GM19351 (cell line): ENCODE measurements at regions not wholly inside any gene's neighbourhood (a gene's known extent, or its start where the extent isn't known, plus 50 kb on each side); places are given as distances from the start of the nearest gene placed in this dataset.
"Not testable (repeated sequence)": the region's sequence is repeated elsewhere in the genome, so short reads cannot be mapped to it uniquely, and the experiment has no call there.

Experiments used
- ATAC-seq: cut with Tn5 transposase; IDR thresholded peaks from one replicate; pipeline ENCODE4 v1.9.1; 2021; ENCODE audit warnings: mild to moderate bottlenecking, moderate library complexity; ENCODE audit not compliant: unreplicated experiment

DNA sequence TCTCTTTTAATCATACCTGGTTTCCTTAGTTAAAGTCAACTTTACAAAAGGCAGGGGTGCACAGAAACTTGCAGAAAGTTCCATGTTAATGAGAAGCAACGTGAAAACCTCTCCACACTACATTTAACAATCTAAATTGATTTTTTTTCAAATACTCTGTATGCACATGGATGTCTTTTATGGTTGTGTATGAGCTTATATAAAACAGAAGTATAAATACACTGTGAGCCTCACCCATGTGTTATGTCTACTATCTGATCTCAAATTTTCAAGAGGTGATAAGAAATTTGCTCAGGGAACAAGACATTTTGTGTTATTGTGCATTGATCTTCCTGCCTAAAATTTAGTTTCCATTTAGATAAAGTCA lies 617.6 kb downstream of the ADCYAP1 start:
- ATAC-seq = no peak

DNA sequence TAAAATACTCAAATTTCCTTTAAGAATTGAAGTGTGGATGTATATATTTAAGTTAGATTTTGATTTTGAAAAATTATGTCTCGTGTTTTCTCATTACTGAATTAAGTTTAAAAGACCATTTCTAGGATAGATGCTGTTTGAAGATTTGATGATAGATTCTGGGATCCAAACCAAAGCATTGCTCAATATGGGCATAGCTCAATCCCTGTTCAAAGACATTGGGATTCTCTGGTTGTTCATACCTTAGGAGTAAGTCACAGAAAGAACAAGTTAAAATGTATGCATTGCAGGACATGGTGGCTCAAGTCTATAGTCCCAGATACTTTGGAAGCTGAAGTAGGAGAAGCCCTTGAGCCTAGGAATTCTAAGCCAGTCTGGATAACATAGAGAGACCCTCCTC lies 622.3 kb downstream of the ADCYAP1 start:
- ATAC-seq = no peak

DNA sequence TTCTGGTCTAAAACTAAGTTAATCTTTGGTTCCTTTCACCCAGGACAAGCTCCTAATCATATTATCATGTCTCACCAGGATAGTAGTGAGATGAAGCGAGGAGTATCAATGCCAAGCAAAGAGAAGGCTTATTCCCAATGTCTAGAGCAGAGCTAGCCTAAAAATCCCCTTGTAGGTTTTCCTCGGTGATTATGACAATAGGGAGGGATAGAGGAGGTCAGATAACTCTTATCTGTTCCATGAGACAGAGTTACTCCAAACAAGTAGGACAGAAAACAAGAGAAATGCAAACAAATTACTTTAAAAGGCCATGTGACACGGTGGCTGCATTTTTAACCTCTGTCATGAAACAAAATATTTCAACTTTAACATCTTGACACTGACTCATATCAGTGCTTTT lies 623.1 kb downstream of the ADCYAP1 start:
- no peak for ATAC-seq

DNA sequence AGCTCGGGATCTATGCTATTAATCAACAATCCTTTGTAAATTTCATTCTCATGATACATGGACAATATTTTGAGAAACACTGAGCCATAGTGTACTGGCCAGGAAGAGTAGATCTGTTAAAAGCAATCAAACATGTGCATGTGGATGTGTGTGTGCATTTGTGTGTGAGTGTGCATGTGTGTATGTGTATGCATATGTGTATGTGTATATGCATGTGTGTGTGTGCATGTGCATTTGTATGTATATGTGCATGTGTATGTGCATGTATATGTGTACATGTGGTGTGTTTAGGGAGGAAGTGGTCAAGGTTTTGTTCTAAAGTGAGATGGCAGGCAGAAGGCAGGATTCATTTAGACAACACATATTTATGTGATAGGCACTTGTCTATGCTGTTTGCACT lies 623.8 kb downstream of the ADCYAP1 start:
- ATAC-seq = no peak

DNA sequence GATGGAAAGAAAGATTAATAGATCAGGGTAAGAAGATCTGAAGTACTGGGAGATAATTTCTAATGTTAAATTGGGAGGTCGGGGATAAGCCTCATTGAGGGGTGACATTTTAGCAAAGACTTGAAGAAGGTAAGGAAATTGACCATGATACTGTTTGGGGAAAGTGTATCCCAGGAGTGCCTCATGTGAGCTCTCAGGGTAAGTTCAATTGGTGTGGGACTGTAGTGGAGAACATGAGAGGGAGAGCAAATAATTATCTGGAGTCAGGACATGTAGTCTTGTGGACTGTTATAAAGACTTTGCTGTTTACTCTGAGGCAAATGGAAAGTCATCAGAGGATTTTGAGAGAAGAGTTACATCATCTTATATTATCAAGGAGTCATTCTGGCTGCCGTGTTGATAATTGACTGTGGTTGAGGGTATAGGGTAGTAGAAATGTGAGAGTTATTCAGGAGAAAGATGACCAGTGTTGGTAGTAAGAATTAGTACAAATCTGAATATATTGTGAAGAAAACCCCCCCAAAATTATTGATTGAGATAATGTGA lies 624.4 kb downstream of the ADCYAP1 start:
- ATAC-seq = no peak

DNA sequence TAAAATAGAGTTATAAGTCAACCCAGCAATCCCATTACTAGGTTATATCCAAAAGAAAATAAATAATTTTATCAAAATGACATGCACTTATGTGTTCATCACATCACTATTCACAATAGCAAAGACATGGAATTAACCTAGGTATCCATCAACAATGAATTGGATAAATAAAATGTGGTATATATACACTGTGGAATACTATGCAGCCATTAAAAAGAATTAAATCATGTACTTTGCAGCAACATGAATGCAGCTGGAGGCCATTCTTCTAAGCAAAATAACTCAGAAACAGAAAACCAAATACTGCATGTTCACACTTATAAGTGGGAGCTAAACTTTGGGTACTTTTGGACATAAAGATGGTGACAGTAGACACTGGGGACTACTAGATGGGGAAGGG lies 626.0 kb downstream of the ADCYAP1 start:
- no peak for ATAC-seq

DNA sequence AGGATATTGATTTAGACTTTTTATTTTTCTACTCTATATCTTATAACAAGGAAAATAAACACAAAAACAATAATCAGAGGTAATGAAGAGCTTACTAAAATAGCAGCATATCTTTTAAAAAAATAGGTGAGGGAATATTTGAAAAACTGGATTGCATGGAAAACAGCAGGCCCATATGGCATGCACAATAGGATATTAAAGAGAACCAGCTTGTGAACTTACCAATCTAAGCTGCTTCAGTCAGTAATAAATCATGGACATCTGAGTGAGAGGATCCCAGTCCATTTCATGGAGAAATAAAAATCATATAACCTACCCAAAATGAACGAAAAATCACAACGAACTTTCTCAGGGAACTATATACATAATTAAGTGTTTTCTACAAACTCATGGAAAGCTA lies 634.6 kb downstream of the ADCYAP1 start:
- ATAC-seq = no peak

DNA sequence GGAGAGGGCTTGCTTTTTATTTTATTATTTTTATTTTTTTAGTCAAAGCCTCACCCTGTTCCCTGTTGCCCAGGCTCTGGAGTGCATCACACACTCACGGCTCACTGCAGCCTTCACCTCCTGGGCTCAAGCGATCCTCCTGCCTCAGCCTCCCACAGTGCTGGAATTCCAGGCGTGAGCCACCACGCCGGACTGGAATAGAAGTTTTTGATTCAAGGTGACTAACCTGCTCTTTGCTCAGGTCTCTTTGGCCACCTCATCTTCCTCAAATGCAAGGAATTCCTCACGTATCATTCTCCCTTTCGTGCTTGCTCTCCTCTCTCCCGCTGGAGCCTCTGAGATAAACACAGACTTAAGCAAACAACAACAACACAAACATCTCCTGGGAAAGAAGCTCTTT lies 636.8 kb downstream of the ADCYAP1 start:
- ATAC-seq = no peak

DNA sequence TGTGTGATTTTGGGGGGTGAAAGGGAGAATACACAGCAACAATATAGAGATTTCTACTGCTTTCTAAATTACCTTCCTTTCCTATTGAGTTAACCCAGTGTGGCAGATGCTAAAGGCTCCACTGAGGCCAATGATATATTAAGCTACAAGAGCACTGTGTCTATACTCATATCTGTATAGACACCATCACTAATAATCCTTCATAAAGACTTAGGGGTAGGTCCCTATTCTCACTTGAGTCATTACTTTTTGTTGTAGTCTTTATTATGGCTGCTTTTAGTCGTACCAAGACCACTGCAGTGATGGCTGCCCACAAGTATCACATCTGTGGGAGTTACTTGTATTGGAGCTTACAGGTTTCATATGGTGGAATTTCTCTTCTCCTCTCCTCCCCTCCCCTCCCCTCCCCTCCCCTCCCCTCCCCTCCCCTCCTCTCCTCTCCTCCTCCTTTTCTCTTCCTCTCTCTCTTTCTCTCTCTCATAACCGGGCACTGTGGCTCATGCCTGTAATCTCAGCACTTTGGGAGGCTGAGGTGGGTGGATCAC lies 637.6 kb downstream of the ADCYAP1 start:
- no peak for ATAC-seq

DNA sequence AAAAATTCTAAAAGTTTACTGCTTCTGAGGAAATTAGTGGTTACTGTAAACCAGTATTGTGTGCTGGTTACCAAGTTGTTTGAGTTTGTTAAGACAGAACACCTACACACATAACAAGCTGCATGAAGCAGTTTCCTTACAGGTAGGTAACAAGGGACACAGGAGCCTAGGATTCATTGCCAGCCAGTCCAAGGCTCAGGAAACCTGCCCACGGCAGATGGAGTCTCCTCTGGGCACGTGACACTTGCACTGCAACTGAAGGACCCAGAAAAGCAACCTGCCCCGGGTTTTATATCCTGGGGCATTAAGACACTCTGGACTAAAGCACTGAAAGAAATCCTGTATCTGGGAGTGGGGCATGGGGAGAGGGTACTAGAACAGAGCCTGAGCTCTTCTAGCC lies 639.3 kb downstream of the ADCYAP1 start:
- ATAC-seq = no peak

DNA sequence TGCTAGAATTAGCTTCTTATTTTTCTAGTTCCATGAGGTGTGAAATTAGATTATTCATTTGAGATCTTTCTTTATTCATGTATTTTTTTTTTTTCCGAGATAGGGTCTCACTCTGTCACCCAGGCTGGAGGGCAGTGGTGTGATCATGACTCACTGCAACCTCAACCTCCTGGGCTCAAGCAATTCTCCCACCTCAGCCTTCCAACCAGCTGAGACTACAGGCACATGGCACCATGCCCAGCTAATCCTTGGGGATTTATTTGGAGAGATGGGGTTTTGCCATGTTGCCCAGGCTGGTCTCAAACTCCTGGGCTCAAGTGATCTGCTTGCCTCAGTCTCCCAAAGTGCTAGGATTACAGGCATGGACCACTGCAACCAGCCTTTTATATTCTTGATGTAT lies 653.0 kb downstream of the ADCYAP1 start:
- ATAC-seq = not testable (repeated sequence)

DNA sequence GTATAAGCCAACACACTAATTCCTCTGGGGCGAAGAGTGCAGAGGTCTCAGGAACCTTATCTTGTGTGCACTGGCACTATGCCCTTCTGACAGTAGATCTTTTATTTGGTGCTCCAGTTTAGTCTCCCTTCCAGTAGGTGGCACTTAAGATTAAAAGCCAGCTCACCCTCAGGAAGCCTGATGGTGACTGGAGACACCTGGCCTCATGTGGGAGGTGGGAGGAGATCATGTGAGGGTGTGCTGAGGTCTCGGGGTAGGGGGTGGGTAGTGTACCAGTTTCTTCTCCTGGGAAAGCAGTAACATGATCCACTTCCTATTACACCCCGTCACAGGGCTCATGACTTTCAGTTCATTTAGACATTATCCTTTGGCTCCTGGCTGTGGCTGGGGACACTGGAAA lies 654.9 kb downstream of the ADCYAP1 start:
- no peak for ATAC-seq

DNA sequence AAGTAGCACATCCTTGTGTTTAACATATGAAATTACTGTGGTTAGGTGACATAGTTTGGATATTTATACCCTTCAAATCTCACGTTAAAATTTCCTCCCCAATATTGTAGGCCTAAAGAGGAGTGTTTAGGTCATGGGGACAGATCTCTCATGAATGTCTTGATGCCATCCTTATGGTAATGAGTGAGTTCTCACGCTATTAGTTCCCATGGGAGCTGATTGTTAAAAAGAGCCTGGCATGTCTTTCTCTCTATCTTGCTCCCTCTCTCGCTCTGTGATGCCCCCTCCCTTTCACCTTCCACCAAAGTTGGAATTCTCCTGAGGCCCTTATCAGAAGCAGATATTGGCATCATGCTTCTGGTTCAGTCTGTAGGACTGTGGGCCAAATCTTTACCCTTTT lies 660.1 kb downstream of the ADCYAP1 start:
- no peak for ATAC-seq

DNA sequence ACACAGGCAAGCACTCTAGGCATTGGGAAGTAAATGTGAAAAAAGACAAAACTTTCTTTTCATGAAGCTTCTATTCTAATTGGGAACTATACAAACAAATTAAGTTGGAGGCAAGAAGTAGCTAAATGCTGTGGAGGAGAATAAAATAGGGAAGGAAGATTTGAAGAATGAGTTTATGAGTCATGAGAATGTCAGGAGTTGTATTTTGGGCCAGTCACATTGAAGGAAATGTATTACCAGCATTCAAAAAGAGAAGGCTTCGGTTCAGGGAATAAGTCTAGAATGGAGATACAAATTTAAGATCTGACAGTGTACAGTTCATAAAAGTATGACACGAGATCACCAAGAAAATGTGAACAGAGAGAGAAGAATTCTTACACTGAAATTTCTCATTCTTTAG lies 666.5 kb downstream of the ADCYAP1 start:
- no peak for ATAC-seq

DNA sequence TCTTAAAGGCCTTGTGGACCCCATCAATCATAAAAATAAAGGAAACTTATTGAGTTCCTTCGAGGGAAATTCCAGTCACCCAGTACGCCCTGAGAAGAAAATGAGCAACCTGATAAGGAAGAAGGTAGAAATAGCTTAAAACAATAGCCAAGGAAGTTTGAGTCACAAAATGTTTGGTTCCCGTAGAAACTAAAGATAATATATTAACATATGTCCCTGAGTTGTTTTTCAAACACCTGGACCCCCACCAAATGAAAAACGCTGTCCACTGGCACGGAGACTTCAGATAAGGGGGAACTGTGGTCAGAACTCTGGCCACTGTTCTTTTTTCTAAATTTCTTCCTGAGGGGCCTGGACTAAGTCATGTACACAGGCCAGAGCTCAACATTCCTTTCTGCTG lies 669.1 kb downstream of the ADCYAP1 start:
- ATAC-seq = no peak

DNA sequence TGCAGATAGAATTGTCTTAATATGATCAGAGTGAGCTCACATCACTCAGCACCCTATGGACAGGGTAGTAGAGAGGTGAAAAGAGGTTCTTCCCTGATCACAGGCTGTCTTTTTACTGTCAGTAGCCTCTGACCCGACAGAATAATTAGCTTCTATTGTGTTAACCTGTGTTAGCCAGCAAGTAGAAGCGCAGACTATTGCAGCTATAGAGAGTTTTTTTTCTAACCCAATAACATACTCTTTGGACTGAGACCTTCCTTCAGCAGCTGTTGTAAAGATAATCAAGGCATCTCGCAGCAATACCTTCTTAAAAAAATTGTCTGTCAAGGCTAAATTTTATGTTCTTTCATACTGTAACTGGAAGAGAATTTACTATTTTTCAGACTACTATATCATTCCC lies 670.4 kb downstream of the ADCYAP1 start:
- ATAC-seq = no peak

DNA sequence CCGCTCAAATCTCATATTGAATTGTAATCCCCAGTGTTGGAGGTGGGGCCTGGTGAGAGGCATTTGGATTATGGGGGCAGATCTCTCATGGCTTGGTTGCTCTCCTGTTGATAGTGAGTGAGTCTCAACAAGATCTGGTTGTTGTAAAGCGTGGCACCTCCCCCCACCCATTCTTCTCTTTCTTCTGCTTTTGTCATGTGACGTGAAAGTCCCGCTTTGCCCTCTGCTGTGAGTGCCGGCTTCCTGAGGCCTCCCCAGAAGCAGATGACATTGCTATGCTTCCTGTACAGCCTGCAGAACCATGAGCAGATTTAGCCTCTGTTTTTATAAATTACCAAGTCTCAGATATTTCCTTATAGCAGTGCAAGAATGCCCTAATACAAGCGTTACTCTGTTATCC lies 673.8 kb downstream of the ADCYAP1 start:
- ATAC-seq = no peak

DNA sequence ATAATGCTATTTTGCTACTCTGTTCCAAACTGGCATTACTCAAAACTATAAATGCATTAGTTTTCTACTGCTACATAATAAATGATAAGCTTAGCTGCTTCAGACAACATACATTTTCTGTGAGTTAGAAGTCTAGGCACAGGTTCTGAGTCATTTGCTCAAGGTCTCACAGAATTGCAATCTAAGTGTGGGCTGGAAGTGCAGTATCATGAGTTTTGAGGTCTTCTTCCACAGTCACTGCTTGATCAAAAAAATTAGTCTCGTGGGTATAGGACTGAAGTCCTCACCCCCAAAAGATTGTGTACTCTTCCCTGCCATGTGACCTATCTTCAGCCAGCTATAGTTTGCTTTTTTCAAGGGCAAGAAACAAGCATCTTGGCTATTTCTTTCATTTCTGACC lies 676.9 kb downstream of the ADCYAP1 start:
- ATAC-seq = no peak

DNA sequence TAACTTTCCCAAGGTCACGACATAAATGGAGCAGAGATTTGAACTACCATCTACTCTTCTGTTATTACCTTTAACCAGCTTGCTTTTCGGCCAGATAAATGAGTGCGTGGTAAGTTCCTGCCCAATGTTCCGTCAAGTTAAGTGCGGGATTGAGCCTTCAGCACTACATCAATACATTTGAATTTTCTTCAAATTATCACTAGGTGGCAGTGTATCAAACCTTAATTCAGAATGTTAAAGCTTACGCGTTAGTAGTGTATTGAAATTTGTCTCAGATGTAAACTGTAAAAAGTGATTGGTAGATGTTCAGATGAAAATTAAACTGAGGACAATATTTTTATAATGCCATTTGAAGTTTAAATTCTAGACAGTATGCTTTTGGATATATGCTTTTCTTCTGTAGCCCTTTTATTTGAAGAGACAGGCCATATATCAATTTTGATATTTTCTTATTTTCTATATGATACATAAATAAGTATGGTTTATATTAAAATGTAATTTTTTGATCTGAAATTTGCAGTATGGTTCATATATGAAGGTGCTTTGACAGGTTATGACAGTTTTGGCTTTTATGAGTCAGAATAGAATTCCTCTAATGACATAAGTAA lies 681.3 kb downstream of the ADCYAP1 start:
- peak; percentile 73 for ATAC-seq

DNA sequence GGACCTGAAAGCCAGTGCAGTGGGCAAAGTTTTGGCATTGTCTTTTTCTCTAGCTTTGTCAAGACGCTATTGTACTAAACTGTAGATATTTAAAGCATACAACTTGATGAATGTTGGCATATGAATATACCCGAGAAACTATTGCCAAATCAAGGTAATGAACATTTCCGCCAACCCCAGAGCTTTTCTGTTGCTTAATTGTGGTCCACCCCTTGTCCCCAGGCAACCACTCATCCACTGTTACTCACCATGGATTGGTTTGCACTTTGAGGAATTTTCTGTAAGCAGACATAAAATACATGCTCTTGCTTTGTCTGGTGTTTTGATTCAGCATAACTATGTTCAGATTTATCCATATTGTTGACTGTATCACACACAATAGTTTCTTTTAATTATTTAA lies 688.4 kb downstream of the ADCYAP1 start:
- ATAC-seq = no peak

DNA sequence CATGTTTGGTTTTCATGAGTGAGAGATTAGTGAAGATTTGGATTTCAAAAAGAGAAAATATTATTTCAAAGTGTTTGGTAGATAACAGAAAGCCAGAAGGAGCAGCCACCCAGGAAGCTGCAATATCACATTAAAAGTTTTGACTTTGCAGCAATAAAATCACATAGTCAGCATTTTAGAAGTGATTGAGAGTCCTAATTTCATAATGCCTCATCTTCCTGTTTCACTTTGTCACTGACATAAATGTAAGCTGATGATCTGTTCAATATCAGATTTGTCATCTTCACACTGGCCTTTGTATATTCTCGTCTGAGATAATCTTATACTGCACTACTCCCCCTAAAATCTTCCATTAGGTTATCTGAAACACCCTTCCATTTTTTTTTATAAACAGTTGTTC lies 690.5 kb downstream of the ADCYAP1 start:
- no peak for ATAC-seq

DNA sequence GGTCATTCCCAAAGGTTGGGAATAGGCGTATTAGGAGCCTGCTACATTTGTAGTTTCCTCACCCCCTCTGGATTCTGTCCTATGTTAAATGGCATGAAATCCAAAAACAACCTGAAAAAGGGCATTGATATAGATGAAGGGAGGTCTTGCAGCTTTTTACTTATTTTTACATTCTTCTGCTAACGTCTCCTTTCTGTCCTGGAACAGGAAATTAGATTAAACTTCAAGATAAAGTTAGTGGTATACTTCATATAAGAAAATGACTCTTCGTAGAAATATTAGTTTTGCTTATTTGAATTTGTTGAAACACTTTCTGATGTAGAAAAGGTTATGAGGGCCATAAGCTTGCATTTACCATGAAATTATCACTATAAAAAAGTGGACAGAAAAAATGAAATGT lies 694.5 kb downstream of the ADCYAP1 start:
- no peak for ATAC-seq

DNA sequence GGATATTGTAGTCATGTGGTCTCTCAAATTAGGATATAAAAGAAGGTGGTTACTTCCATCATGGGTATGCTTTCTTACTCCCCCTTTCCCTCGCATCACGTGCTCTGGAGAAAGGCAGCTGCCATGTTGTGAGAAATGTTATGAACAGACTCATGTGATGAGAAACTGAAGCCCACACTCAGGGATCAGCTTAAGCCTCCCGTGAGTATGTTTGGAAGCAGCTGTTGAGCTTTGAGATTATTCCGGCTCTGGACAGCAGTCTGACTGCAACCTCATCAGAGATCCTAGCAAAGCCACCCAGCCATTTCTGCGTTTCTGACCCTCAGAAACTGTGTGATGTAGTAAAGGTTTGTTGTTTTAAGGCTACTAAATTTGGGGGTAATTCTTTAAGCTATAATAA lies 700.1 kb downstream of the ADCYAP1 start:
- ATAC-seq = no peak
